ENCODE measurements at regions not wholly inside any gene's neighbourhood (a gene's known extent, or its start where the extent isn't known, plus 50 kb on each side); places are given as distances from the start of the nearest gene placed in this dataset.

- H3K4me3 ChIP-seq (ENCODE audit: low read depth in 1 of 3, low read length in 3 of 3), result no peak overlapping the region
- 79% methylated on average over 1 of the region's 1 CpG for WGBS
- TF ChIP-seq YY1 (IDR thresholded peaks at IDR 0.05) (no peak), SP1 (IDR thresholded peaks at IDR 0.05) (no peak), ATF3 (IDR thresholded peaks at IDR 0.05) (no peak), EGR1 (IDR thresholded peaks at IDR 0.05; ENCODE audit: low read depth in 2 of 2) (no peak), FOXA2 (IDR thresholded peaks at IDR 0.05) (no peak), FOXA1 (IDR thresholded peaks at IDR 0.05) (no peak), HNF4G (IDR thresholded peaks at IDR 0.05) (no peak), JUND (IDR thresholded peaks at IDR 0.05) (no peak), TAF1 (conservative IDR thresholded peaks at IDR 0.05) (no peak), ZBTB33 (IDR thresholded peaks at IDR 0.05) (no peak), RXRA (IDR thresholded peaks at IDR 0.05) (no peak)
- H3K9ac ChIP-seq (ENCODE audit: low read depth in 1 of 2, low read length in 2 of 2), result no peak overlapping the region
- H3K27ac ChIP-seq (ENCODE audit: low read depth in 1 of 2, low read length in 2 of 2), result no peak overlapping the region
- H3K9me3 ChIP-seq (ENCODE audit: control insufficient read depth in 4 of 4, low read length in 3 of 4), result no peaks in the 10 kb centered on the region
- no peaks in the 10 kb centered on the region for H3K4me1 ChIP-seq (ENCODE audit: control insufficient read depth in 4 of 4, insufficient read depth in 4 of 4, low read length in 3 of 4)
- peaks cover 0 to 2% (median 0%) of the 10 kb centered on the region in 4 donors for H3K27me3 ChIP-seq (ENCODE audit: control insufficient read depth in 4 of 4, insufficient read depth in 4 of 4, low read length in 3 of 4)
- H3K36me3 ChIP-seq (ENCODE audit: control insufficient read depth in 4 of 4, insufficient read depth in 3 of 4, low read depth in 1 of 4, low read length in 3 of 4), result no peaks in the 10 kb centered on the region
- DNase-seq (ENCODE audit: low spot score), result no peak
Measured at GRCh38 chr6:91497770-91498169, 910.9 kb upstream of the MAP3K7 start.

- Histone ChIP-seq H3K9ac (ENCODE audit: low read depth in 1 of 2, low read length in 2 of 2) (no peak overlapping the region), H3K36me3 (ENCODE audit: control insufficient read depth in 4 of 4, insufficient read depth in 3 of 4, low read depth in 1 of 4, low read length in 3 of 4) (no peaks in the 10 kb centered on the region), H3K4me1 (ENCODE audit: control insufficient read depth in 4 of 4, insufficient read depth in 4 of 4, low read length in 3 of 4) (no peaks in the 10 kb centered on the region), H3K27ac (ENCODE audit: low read depth in 1 of 2, low read length in 2 of 2) (no peak overlapping the region), H3K27me3 (ENCODE audit: control insufficient read depth in 4 of 4, insufficient read depth in 4 of 4, low read length in 3 of 4) (no peaks in the 10 kb centered on the region), H3K4me3 (ENCODE audit: low read depth in 1 of 3, low read length in 3 of 3) (no peak overlapping the region), H3K9me3 (ENCODE audit: control insufficient read depth in 4 of 4, low read length in 3 of 4) (no peaks in the 10 kb centered on the region)
- WGBS, result 46% methylated on average over 2 of the region's 2 CpGs
- TF ChIP-seq HNF4A (conservative IDR thresholded peaks at IDR 0.05), result no peak
- no peak for TF ChIP-seq RXRA (IDR thresholded peaks at IDR 0.05)
- TF ChIP-seq TAF1 (conservative IDR thresholded peaks at IDR 0.05), result no peak
- no peak for TF ChIP-seq YY1 (IDR thresholded peaks at IDR 0.05)
- no peak for TF ChIP-seq CTCF (IDR thresholded peaks at IDR 0.05; ENCODE audit: low read depth, low read length, missing input control)
- TF ChIP-seq FOXA1 (IDR thresholded peaks at IDR 0.05), result no peak
- TF ChIP-seq RAD21 (IDR thresholded peaks at IDR 0.05), result no peak
- TF ChIP-seq JUND (IDR thresholded peaks at IDR 0.05), result no peak
- no peak for TF ChIP-seq ATF3 (IDR thresholded peaks at IDR 0.05)
- no peak for TF ChIP-seq NR2F2 (IDR thresholded peaks at IDR 0.05)
- no peak for TF ChIP-seq MAX (IDR thresholded peaks at IDR 0.05)
- no peak for TF ChIP-seq FOXA2 (IDR thresholded peaks at IDR 0.05)
- TF ChIP-seq ZBTB33 (IDR thresholded peaks at IDR 0.05), result no peak
- TF ChIP-seq HNF4G (IDR thresholded peaks at IDR 0.05), result no peak
- TF ChIP-seq EGR1 (IDR thresholded peaks at IDR 0.05; ENCODE audit: low read depth in 2 of 2), result no peak
- no peak for TF ChIP-seq SP1 (IDR thresholded peaks at IDR 0.05)
- no peak for TF ChIP-seq GABPA (IDR thresholded peaks at IDR 0.05 in 1 of 2, conservative IDR thresholded peaks at IDR 0.05 in 1 of 2)
- no peak for TF ChIP-seq REST (IDR thresholded peaks at IDR 0.05)
- no peak for DNase-seq (ENCODE audit: low spot score)
Measured at GRCh38 chr6:91490671-91491301, 903.9 kb upstream of the MAP3K7 start.

Measured in liver (tissue), 8 donors.